Spinal cord (tissue), 9 donors: ENCODE measurements at regions not wholly inside any gene's neighbourhood (a gene's known extent, or its start where the extent isn't known, plus 50 kb on each side); places are given as distances from the start of the nearest gene placed in this dataset.

Experiments
- DNase-seq, 6 donors: peaks; one replicate each; pipeline versions ENCODE4 v3.0.0 to v3.0.0-alpha.2; 2013 to 2015; ENCODE audit warnings: low spot score in 6 of 6, low read depth in 4 of 6
- H3K27ac ChIP-seq: one replicate; pipeline ENCODE4 v1.5.1; 2013; ENCODE audit warnings: low read depth, low read length, control low read depth
- H3K27me3 ChIP-seq: one replicate; pipeline ENCODE4 v1.6.1; 2013; ENCODE audit warnings: low read length; ENCODE audit not compliant: control insufficient read depth, insufficient read depth
- H3K36me3 ChIP-seq: one replicate; pipeline ENCODE4 v1.6.1; 2013; ENCODE audit warnings: low read length; ENCODE audit not compliant: control insufficient read depth, insufficient read depth
- H3K4me1 ChIP-seq: one replicate; pipeline ENCODE4 v1.6.1; 2013; ENCODE audit warnings: low read length; ENCODE audit not compliant: control insufficient read depth, insufficient read depth
- H3K4me3 ChIP-seq: one replicate; pipeline ENCODE4 v1.5.1; 2013; ENCODE audit warnings: low read depth, low read length, control low read depth
- H3K9me3 ChIP-seq: one replicate; pipeline ENCODE4 v1.6.1; 2013; ENCODE audit warnings: low read length; ENCODE audit not compliant: control insufficient read depth, insufficient read depth
- WGBS: methylation state at CpG from one replicate; pipeline ENCODE4 v1.1.5; 2013; ENCODE audit warnings: missing lambda C conversion rate; ENCODE audit not compliant: insufficient coverage; 5-methylcytosine and 5-hydroxymethylcytosine counted together
- donor health status: healthy.

- Histone ChIP-seq H3K9me3 (no peaks in the 10 kb centered on the region), H3K27me3 (peaks cover 2% of the 10 kb centered on the region), H3K27ac (no peak overlapping the region), H3K4me3 (no peak overlapping the region), H3K36me3 (no peaks in the 10 kb centered on the region), H3K4me1 (peaks cover 35% of the 10 kb centered on the region)
- WGBS: 87% methylated on average over 6 of the region's 8 CpGs
- no peak for DNase-seq
Observed at GRCh38 chr19:30673336-30673735, 301.2 kb downstream of the ZNF536 start.

- peaks cover 2% of the 10 kb centered on the region for H3K27me3 ChIP-seq
- H3K9me3 ChIP-seq: no peaks in the 10 kb centered on the region
- H3K4me3 ChIP-seq: no peak overlapping the region
- no peak overlapping the region for H3K27ac ChIP-seq
- H3K4me1 ChIP-seq: peaks cover 33% of the 10 kb centered on the region
- no peak for DNase-seq
- H3K36me3 ChIP-seq: no peaks in the 10 kb centered on the region
- 88% methylated on average over 5 of the region's 5 CpGs for WGBS
Observed at GRCh38 chr19:30672926-30673325, 300.7 kb downstream of the ZNF536 start.

GRCh38 chr19:30671622-30672051, 299.5 kb downstream of the ZNF536 start:
- Histone ChIP-seq H3K9me3 (no peaks in the 10 kb centered on the region), H3K27ac (no peak overlapping the region), H3K36me3 (no peaks in the 10 kb centered on the region), H3K4me1 (peaks cover 33% of the 10 kb centered on the region), H3K27me3 (peaks cover 2% of the 10 kb centered on the region), H3K4me3 (no peak overlapping the region)
- WGBS: 86% methylated on average over 9 of the region's 9 CpGs
- no peak for DNase-seq

GRCh38 chr19:30671367-30671619, 299.1 kb downstream of the ZNF536 start:
- no peaks in the 10 kb centered on the region for H3K9me3 ChIP-seq
- no peak for DNase-seq
- 100% methylated on average over 3 of the region's 3 CpGs for WGBS
- H3K27ac ChIP-seq: no peak overlapping the region
- H3K27me3 ChIP-seq: peaks cover 2% of the 10 kb centered on the region
- H3K36me3 ChIP-seq: no peaks in the 10 kb centered on the region
- no peak overlapping the region for H3K4me3 ChIP-seq
- peaks cover 36% of the 10 kb centered on the region for H3K4me1 ChIP-seq

GRCh38 chr19:30670562-30671366, 298.6 kb downstream of the ZNF536 start:
- no peaks in the 10 kb centered on the region for H3K9me3 ChIP-seq
- no peak overlapping the region for H3K27ac ChIP-seq
- DNase-seq: no peak
- peaks cover 2% of the 10 kb centered on the region for H3K27me3 ChIP-seq
- H3K4me3 ChIP-seq: no peak overlapping the region
- peaks cover 41% of the 10 kb centered on the region for H3K4me1 ChIP-seq
- 77% methylated on average over 16 of the region's 17 CpGs for WGBS
- no peaks in the 10 kb centered on the region for H3K36me3 ChIP-seq

- Histone ChIP-seq H3K4me1 (peaks cover 49% of the 10 kb centered on the region), H3K27ac (no peak overlapping the region), H3K27me3 (peaks cover 2% of the 10 kb centered on the region), H3K4me3 (no peak overlapping the region), H3K36me3 (no peaks in the 10 kb centered on the region), H3K9me3 (no peaks in the 10 kb centered on the region)
- DNase-seq: no peak
- 97% methylated on average over 3 of the region's 14 CpGs for WGBS
Observed at GRCh38 chr19:30670011-30670329, 297.8 kb downstream of the ZNF536 start.

- DNase-seq: peak in 2 of 6 donors; percentile 93
- 18% methylated on average over 17 of the region's 25 CpGs for WGBS
- Histone ChIP-seq H3K36me3 (no peaks in the 10 kb centered on the region), H3K4me3 (no peak overlapping the region), H3K27me3 (peaks cover 2% of the 10 kb centered on the region), H3K9me3 (no peaks in the 10 kb centered on the region), H3K27ac (no peak overlapping the region), H3K4me1 (peaks cover 54% of the 10 kb centered on the region)
Observed at GRCh38 chr19:30669329-30670010, 297.3 kb downstream of the ZNF536 start.

GRCh38 chr19:30668521-30669155, 296.5 kb downstream of the ZNF536 start:
- H3K9me3 ChIP-seq: no peaks in the 10 kb centered on the region
- no peaks in the 10 kb centered on the region for H3K36me3 ChIP-seq
- no peak overlapping the region for H3K27ac ChIP-seq
- peaks cover 2% of the 10 kb centered on the region for H3K27me3 ChIP-seq
- H3K4me1 ChIP-seq: peaks cover 58% of the 10 kb centered on the region
- no peak for DNase-seq
- 78% methylated on average over 10 of the region's 16 CpGs for WGBS
- no peak overlapping the region for H3K4me3 ChIP-seq

GRCh38 chr19:30667746-30668145, 295.6 kb downstream of the ZNF536 start:
- Histone ChIP-seq H3K27ac (no peak overlapping the region), H3K4me1 (peaks cover 58% of the 10 kb centered on the region), H3K4me3 (no peak overlapping the region), H3K27me3 (peaks cover 2% of the 10 kb centered on the region), H3K36me3 (no peaks in the 10 kb centered on the region), H3K9me3 (no peaks in the 10 kb centered on the region)
- no peak for DNase-seq
- WGBS: 88% methylated on average over 3 of the region's 3 CpGs

GRCh38 chr19:30667227-30667626, 295.0 kb downstream of the ZNF536 start:
- peaks cover 2% of the 10 kb centered on the region for H3K27me3 ChIP-seq
- no peak for DNase-seq
- H3K9me3 ChIP-seq: no peaks in the 10 kb centered on the region
- H3K36me3 ChIP-seq: no peaks in the 10 kb centered on the region
- H3K4me3 ChIP-seq: no peak overlapping the region
- 93% methylated on average over 2 of the region's 7 CpGs for WGBS
- no peak overlapping the region for H3K27ac ChIP-seq
- H3K4me1 ChIP-seq: peaks cover 58% of the 10 kb centered on the region
